HG03280 (cell line): ENCODE measurements at regions not wholly inside any gene's neighbourhood (a gene's known extent, or its start where the extent isn't known, plus 50 kb on each side); places are given as distances from the start of the nearest gene placed in this dataset.
A peak's percentile ranks its signal among the peaks of the same experiment; 100 is the strongest.

ENCODE experiments used
- ATAC-seq: cut with Tn5 transposase; IDR thresholded peaks from one replicate; pipeline ENCODE4 v1.9.1; 2021; ENCODE audit warnings: mild to moderate bottlenecking, moderate library complexity; ENCODE audit not compliant: unreplicated experiment

- no peak for ATAC-seq
Observed at GRCh38 chr15:98139337-98139736, 178.8 kb downstream of the ARRDC4 start.

- ATAC-seq, result no peak
Observed at GRCh38 chr15:98142572-98142971, 182.1 kb downstream of the ARRDC4 start.

GRCh38 chr15:98143116-98143515 lies 182.6 kb downstream of the ARRDC4 start:
- no peak for ATAC-seq

- ATAC-seq, result no peak
Observed at GRCh38 chr15:98144388-98144787, 183.9 kb downstream of the ARRDC4 start.

- ATAC-seq, result no peak
Observed at GRCh38 chr15:98146031-98146820, 185.7 kb downstream of the ARRDC4 start.

DNA sequence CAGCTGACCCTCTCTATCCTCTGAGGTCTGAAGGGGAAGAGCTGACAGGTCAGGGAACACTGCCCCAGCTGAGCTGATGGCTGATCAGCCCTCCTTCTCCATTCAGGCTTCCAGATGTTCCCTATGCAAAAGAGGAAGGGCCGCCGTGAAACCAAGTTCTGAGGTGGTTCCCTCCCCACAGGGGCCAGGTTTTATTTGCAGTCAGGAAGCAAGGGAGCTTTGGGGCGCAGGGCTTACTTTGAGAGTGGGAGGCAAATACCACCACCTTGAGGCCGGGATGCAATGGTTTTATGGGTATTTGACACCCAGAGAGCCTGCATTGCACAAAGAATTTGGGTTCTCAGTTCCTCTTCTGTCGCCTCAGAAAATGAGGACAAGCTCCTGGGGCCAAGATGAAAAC lies 186.9 kb downstream of the ARRDC4 start:
- ATAC-seq, result no peak

DNA sequence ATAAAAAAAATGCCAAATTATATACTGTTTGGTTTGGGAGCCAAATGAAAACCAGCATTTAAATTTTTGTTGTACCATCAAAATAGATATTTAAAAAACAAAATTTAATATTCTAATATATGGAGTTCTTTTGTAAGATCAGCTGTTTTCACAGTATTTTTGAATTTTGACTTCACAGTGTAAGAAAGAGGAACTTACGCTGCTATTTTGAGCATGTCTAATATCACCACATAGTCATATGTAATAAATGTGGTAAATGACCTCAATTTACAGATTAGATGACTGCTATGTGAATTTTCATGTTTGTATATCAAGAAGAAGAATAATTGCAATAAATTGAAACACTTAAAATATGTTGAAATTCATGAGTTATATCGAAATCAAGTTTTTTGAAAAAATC lies 189.6 kb downstream of the ARRDC4 start:
- no peak for ATAC-seq

DNA sequence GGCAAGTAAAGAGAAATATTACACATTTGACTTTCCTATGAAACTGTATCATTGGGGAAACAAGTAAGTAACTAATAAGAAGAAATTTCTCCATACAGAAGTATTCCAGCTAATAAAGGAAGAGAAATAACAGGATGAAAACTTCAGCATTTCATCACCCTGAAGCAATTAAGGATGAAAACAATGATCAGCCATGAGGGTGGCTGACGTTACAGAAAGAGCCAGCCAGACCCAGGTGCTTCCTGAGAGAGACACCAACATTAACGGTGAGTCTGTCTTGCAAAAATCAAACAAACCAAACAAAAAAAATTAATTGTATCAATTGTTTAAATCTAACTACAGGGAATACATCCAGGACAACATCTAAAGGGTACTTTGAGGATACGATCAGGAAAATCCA lies 190.0 kb downstream of the ARRDC4 start:
- no peak for ATAC-seq

DNA sequence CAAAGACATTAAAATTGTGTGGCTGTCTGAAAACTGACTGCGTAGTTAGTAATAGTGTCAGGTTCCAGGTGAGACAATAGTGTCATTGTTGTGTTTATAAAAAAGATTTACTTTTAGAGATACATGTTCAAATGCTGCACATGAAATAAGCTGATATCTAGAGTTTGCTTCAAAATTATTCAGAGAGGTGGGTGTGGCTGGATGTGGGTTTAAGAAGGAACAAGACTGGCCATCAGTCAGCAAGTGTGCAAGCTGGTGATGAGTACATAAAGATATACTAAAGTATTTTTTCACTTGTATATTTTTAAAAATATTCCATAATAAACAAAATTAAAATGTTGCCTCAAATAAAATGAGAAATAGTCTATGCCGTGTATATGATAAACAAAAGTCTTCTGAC lies 190.6 kb downstream of the ARRDC4 start:
- ATAC-seq, result no peak

GRCh38 chr15:98152156-98152555 lies 191.7 kb downstream of the ARRDC4 start:
- no peak for ATAC-seq

GRCh38 chr15:98154863-98155262 lies 194.4 kb downstream of the ARRDC4 start:
- no peak for ATAC-seq

- ATAC-seq, result no peak
Observed at GRCh38 chr15:98155356-98155755, 194.9 kb downstream of the ARRDC4 start.

DNA sequence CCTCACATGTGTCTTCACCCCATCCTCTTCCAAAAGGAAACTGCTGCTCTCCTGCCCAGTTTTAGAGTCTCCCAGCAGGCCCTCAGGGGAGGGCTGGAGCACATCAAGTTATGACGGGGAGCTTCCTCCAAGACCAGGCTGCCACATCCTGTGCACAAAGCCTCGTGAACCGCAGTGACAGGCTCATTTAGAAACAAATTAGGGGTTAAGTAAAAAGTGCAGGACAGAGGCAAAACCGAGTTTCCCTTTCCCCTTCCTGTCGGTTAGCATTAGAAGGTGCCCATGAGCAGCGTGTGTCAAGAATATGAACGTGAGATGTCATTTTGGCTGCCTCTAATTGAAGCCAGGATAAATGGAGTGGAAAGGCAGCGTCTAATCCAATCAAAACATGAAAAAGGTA lies 199.7 kb downstream of the ARRDC4 start:
- peak; percentile 57 for ATAC-seq

GRCh38 chr15:98163319-98164045 lies 203.0 kb downstream of the ARRDC4 start:
- ATAC-seq, result no peak

- no peak for ATAC-seq
Observed at GRCh38 chr15:98164571-98164970, 204.1 kb downstream of the ARRDC4 start.

DNA sequence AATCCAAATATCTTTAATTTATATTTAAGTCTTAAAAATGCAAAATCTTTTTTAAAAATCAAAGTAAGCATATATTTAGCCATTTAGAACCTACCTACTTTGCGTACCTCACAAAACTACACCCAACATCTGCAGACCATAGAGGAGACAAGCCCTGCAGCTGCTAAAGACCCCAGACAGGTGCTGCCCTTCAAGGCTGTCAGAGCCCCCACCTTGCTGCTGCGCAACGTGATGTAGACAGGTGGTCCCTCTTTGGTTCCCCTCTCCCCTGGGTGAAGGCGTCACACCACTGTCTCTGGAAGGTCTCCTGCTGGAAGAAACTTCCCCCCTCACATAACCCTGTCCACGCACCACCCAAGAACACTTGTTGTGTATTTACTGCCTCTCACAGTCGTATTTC lies 204.5 kb downstream of the ARRDC4 start:
- ATAC-seq, result no peak

GRCh38 chr15:98167722-98168268 lies 207.3 kb downstream of the ARRDC4 start:
- no peak for ATAC-seq

DNA sequence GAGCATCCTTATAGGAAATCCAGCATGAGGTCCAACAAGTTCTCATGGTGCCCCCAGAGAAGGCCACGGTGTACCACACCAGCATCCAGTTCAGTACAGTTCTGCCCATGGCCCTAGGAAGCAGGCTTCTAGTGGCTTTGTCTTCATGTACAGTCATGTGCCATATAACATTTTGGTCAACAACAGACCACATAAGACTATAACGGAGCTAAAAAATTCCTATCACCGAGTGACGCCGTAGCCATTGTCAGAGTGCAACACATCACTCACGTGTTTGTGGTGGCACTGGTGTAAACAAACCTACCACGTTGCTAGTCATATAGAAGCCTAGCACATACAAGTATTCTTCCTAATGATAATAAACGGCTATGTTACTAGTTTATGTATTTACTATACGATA lies 209.0 kb downstream of the ARRDC4 start:
- ATAC-seq, result no peak

DNA sequence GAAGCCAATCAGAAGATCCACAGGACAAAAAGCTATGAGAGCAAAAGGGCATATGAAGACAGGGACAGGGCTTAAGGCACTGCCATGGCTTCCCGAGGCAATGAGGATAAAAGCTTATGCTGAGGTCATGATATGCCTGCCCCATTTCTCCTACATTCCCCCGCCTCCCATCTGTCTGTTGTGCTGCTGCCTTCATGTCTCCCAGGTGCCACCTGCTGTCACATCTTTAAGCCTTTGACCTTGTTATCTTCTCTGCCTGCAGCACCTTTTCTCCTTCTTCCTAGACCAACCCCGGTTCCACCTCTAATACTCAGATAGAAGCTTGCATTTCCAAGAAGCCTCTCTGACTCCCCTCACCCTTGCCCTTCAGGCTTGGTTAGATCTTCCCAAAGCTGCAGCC lies 213.8 kb downstream of the ARRDC4 start:
- no peak for ATAC-seq

GRCh38 chr15:98174841-98175240 lies 214.3 kb downstream of the ARRDC4 start:
- ATAC-seq, result no peak

GRCh38 chr15:98177966-98178592 lies 217.6 kb downstream of the ARRDC4 start:
- no peak for ATAC-seq

- ATAC-seq, result no peak
Observed at GRCh38 chr15:98178861-98179260, 218.4 kb downstream of the ARRDC4 start.
